Endothelial cell of umbilical vein (primary cell): ENCODE measurements at regions not wholly inside any gene's neighbourhood (a gene's known extent, or its start where the extent isn't known, plus 50 kb on each side); places are given as distances from the start of the nearest gene placed in this dataset.

Experiments
- CTCF ChIP-seq, 2 donors: IDR thresholded peaks; 1 replicate in 1 of 2; 2 replicates in 1 of 2; pipeline ENCODE4 v1.5.1; 2011; ENCODE audit warnings: low read length in 2 of 2, mild to moderate bottlenecking in 2 of 2, moderate library complexity in 2 of 2, control low read depth in 1 of 2, inconsistent platforms in 1 of 2, low read depth in 1 of 2; ENCODE audit not compliant: insufficient read depth in 1 of 2; ENCODE audit errors: extremely low read depth in 1 of 2
- EZH2 ChIP-seq: IDR thresholded peaks from 2 replicates; pipeline ENCODE4 v1.6.1; 2012; ENCODE audit warnings: borderline replicate concordance, low read depth, mild to moderate bottlenecking, moderate library complexity, low read length, inconsistent platforms; ENCODE audit not compliant: severe bottlenecking
- MYC ChIP-seq: IDR thresholded peaks from one replicate; pipeline ENCODE4 v1.6.1; 2011; ENCODE audit warnings: mild to moderate bottlenecking, low read depth, low read length
- POLR2A ChIP-seq: IDR thresholded peaks from 2 replicates; pipeline ENCODE4 v1.6.1; 2012; ENCODE audit warnings: low read depth, mild to moderate bottlenecking, control low read depth, low read length
- POLR2AphosphoS5 ChIP-seq: IDR thresholded peaks from 2 replicates; pipeline ENCODE4 v1.6.1; 2012; ENCODE audit warnings: low read depth, mild to moderate bottlenecking, control low read depth, low read length, moderate library complexity; ENCODE audit not compliant: insufficient read depth

GRCh38 chr13:74555276-74555625 is 421.0 kb upstream of the KLF12 start:
- TF ChIP-seq POLR2A (no peak), CTCF (IDR thresholded peaks at IDR 0.05; ENCODE audit: extremely low read depth in 1 of 2, insufficient read depth in 1 of 2, low read depth in 1 of 2, low read length in 2 of 2) (no peak), EZH2 (no peak), POLR2AphosphoS5 (no peak), MYC (no peak)
